Calu3 (cell line): ENCODE measurements at regions not wholly inside any gene's neighbourhood (a gene's known extent, or its start where the extent isn't known, plus 50 kb on each side); places are given as distances from the start of the nearest gene placed in this dataset.

ENCODE experiments used
- BruUV-seq: library from RNA; stranded (reverse); fragments of 400-500 nt; replicated peaks from 2 replicates; lab custom pipeline; 2021; lab: Mats Ljungman, UMichigan
- CTCF ChIA-PET: fragments of 300-600 bp; sonication (Branson Sonifier 250); formaldehyde crosslinking; loops from one replicate; lab custom pipeline; 2022; ENCODE audit warnings: antibody characterized with exemption; lab: Charles Lee
- DNase-seq: peaks from one replicate; pipeline ENCODE4 v3.0.0; 2022
- H3K27ac Mint-ChIP-seq: one replicate; pipeline ENCODE4 v1.8.0; 2022; ENCODE audit warnings: mixed read lengths; ENCODE audit not compliant: unreplicated experiment
- H3K27me3 Mint-ChIP-seq: one replicate; pipeline ENCODE4 v1.8.0; 2022; ENCODE audit warnings: mixed read lengths; ENCODE audit not compliant: unreplicated experiment
- H3K36me3 Mint-ChIP-seq: one replicate; pipeline ENCODE4 v1.8.0; 2022; ENCODE audit warnings: mild to moderate bottlenecking, moderate library complexity, mixed read lengths; ENCODE audit not compliant: insufficient read depth, unreplicated experiment
- H3K4me1 Mint-ChIP-seq: one replicate; pipeline ENCODE4 v1.8.0; 2022; ENCODE audit warnings: mild to moderate bottlenecking, low read depth, mixed read lengths; ENCODE audit not compliant: unreplicated experiment
- H3K4me3 Mint-ChIP-seq: one replicate; pipeline ENCODE4 v1.8.0; 2022; ENCODE audit warnings: mild to moderate bottlenecking, low read depth, moderate library complexity, mixed read lengths; ENCODE audit not compliant: unreplicated experiment
- H3K9me3 Mint-ChIP-seq: one replicate; pipeline ENCODE4 v1.8.0; 2022; ENCODE audit warnings: low read depth, mixed read lengths; ENCODE audit not compliant: unreplicated experiment
- intact Hi-C: fragments of 100-400 bp; cut with micrococcal nuclease; formaldehyde crosslinking; loops from one replicate; pipeline ENCODE4 v1.10.0; 2022; ENCODE audit not compliant: unreplicated experiment
- TF ChIP-seq, protein P1 (sequence below): fragments of 200-600 bp; IDR thresholded peaks from one replicate; pipeline ENCODE4 v1.8.0; 2022; ENCODE audit warnings: antibody characterized with exemption; ENCODE audit not compliant: unreplicated experiment

DNA sequence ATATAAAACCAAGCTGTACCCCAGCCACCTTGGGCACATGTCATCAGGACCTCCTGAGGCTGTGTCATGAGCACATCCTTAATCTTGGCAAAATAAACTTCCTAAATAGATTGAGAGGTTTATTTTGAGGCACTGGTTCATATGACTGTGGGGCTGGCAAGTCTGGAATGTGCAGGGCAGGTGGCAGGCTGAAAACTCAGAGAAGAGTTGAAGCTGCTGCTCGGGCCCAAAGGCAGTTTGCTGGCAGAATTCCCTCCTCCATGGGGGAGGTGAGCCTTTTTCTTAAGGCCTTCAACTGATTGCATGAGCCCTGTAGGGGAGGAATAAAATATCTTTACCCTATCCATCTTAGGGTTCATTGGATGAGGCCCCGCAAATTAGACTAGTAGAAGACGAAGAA, 72.2 kb upstream of the CDK20 start:
- DNase-seq, result no peak
- no peaks in the 10 kb centered on the region for H3K36me3 Mint-ChIP-seq
- H3K4me3 Mint-ChIP-seq, result no peak overlapping the region
- H3K27ac Mint-ChIP-seq, result no peak overlapping the region
- intact Hi-C loops, result no loop called here
- H3K4me1 Mint-ChIP-seq, result no peaks in the 10 kb centered on the region
- no peaks in the 10 kb centered on the region for H3K27me3 Mint-ChIP-seq
- CTCF ChIA-PET, result no interaction called here
- TF ChIP-seq, protein P1, sequence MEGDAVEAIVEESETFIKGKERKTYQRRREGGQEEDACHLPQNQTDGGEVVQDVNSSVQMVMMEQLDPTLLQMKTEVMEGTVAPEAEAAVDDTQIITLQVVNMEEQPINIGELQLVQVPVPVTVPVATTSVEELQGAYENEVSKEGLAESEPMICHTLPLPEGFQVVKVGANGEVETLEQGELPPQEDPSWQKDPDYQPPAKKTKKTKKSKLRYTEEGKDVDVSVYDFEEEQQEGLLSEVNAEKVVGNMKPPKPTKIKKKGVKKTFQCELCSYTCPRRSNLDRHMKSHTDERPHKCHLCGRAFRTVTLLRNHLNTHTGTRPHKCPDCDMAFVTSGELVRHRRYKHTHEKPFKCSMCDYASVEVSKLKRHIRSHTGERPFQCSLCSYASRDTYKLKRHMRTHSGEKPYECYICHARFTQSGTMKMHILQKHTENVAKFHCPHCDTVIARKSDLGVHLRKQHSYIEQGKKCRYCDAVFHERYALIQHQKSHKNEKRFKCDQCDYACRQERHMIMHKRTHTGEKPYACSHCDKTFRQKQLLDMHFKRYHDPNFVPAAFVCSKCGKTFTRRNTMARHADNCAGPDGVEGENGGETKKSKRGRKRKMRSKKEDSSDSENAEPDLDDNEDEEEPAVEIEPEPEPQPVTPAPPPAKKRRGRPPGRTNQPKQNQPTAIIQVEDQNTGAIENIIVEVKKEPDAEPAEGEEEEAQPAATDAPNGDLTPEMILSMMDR, result no peak
- H3K9me3 Mint-ChIP-seq, result peaks cover 12% of the 10 kb centered on the region
- BruUV-seq, result no TSS peak

DNA sequence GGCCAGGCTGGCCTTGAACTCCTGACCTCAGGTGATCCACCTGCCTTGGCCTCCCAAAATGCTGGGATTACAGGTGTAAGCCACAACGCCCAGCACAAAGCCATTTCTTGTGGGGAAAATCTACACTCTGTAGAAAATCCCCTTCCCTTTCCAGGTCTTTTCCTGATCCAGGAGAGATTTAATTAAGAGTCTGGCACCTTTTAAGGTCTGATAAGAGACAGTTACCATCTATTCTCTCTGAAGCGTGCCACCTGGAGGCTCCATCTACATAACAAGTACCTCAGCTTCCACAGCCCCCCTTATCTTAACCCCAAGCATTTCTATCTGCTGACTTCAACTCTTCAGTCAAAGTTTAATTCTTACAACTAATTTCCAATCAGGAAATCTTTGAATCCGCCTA, 71.4 kb upstream of the CDK20 start:
- BruUV-seq, result no TSS peak
- CTCF ChIA-PET, result no interaction called here
- DNase-seq, result no peak
- TF ChIP-seq, protein P1, result no peak
- H3K9me3 Mint-ChIP-seq, result peaks cover 12% of the 10 kb centered on the region
- H3K27ac Mint-ChIP-seq, result no peak overlapping the region
- no peaks in the 10 kb centered on the region for H3K36me3 Mint-ChIP-seq
- intact Hi-C loops, result no loop called here
- H3K27me3 Mint-ChIP-seq, result no peaks in the 10 kb centered on the region
- no peak overlapping the region for H3K4me3 Mint-ChIP-seq
- no peaks in the 10 kb centered on the region for H3K4me1 Mint-ChIP-seq

DNA sequence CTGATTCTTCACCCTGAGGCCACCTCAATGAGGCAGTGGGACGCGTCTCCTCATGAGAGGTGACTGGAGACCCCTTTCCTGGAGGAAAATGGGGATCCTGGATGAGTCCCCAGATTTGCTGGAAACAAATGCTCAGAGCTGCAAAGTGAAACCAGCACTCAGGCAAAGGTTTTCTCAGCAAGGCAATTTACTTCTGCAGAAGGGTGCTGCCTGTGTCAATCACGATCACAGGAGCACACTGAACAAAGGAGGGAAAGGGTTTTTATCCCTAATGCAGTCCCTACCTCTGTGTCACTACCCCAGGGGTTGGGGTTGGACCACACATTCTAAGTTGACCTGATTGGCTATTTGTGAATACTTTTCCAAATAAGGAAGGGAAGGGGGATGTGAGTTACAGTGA, 69.9 kb upstream of the CDK20 start:
- no peak overlapping the region for H3K4me3 Mint-ChIP-seq
- no peaks in the 10 kb centered on the region for H3K27me3 Mint-ChIP-seq
- no peak for DNase-seq
- no peaks in the 10 kb centered on the region for H3K36me3 Mint-ChIP-seq
- peaks cover 12% of the 10 kb centered on the region for H3K9me3 Mint-ChIP-seq
- no peak overlapping the region for H3K27ac Mint-ChIP-seq
- no TSS peak for BruUV-seq
- intact Hi-C loops, result no loop called here
- no peaks in the 10 kb centered on the region for H3K4me1 Mint-ChIP-seq
- CTCF ChIA-PET, result no interaction called here
- TF ChIP-seq, protein P1, result no peak

DNA sequence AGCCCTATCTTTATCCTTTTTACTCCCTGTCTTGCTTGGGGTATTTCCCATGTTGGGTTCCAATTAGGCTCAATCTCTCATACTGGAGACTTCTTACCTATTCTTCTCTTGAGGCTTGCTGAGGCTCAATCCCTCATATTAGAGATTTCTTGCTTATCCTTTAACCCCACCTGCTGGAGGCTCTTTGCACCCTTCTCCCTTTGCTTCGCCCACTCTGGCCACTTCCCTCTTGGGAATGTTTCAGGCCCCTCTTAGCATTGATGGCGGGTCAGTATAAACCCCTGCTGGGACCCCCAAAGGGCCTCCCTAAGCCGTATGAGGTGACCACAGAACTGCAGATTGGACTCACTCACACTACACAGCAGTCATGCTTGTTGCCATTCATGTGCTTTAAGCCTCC, 69.3 kb upstream of the CDK20 start:
- H3K27me3 Mint-ChIP-seq, result no peaks in the 10 kb centered on the region
- intact Hi-C loops, result no loop called here
- no TSS peak for BruUV-seq
- CTCF ChIA-PET, result no interaction called here
- no peaks in the 10 kb centered on the region for H3K4me1 Mint-ChIP-seq
- H3K27ac Mint-ChIP-seq, result no peak overlapping the region
- TF ChIP-seq, protein P1, result no peak
- DNase-seq, result no peak
- no peak overlapping the region for H3K4me3 Mint-ChIP-seq
- no peaks in the 10 kb centered on the region for H3K36me3 Mint-ChIP-seq
- H3K9me3 Mint-ChIP-seq, result peaks cover 12% of the 10 kb centered on the region
